Spleen (tissue), 11 donors: ENCODE measurements at regions not wholly inside any gene's neighbourhood (a gene's known extent, or its start where the extent isn't known, plus 50 kb on each side); places are given as distances from the start of the nearest gene placed in this dataset.

Source experiments
- DNase-seq: peaks from one replicate; pipeline ENCODE4 v3.0.0-alpha.2; 2020
- H3K27ac ChIP-seq, 8 donors: fragments of 200-600 bp; sonication (generic) in 7 of 8; 1 replicate in 4 of 8; 2 replicates in 4 of 8; pipeline versions ENCODE4 v1.5.0 to v1.8.0; 2016 to 2021; ENCODE audit warnings: inconsistent platforms in 4 of 8, mild to moderate bottlenecking in 4 of 8, moderate library complexity in 1 of 8
- H3K27me3 ChIP-seq, 7 donors: fragments of 200-600 bp; sonication (generic) in 6 of 7; replicated peaks in 1 of 7; 1 replicate in 4 of 7; 2 replicates in 3 of 7; pipeline versions ENCODE4 v1.5.0 to v1.8.0; 2016 to 2021; ENCODE audit warnings: inconsistent platforms in 3 of 7, mild to moderate bottlenecking in 1 of 7
- H3K36me3 ChIP-seq, 6 donors: fragments of 200-600 bp; sonication (generic) in 5 of 6; 1 replicate in 4 of 6; 2 replicates in 2 of 6; pipeline versions ENCODE4 v1.5.0 to v1.8.0; 2016 to 2021; ENCODE audit warnings: inconsistent platforms in 2 of 6
- H3K4me1 ChIP-seq, 6 donors: fragments of 200-600 bp; sonication (generic) in 5 of 6; 1 replicate in 3 of 6; 2 replicates in 3 of 6; pipeline versions ENCODE4 v1.5.0 to v1.8.0; 2016 to 2021; ENCODE audit warnings: inconsistent platforms in 3 of 6
- H3K4me3 ChIP-seq, 8 donors: fragments of 200-600 bp; sonication (generic) in 7 of 8; 1 replicate in 4 of 8; 2 replicates in 4 of 8; pipeline versions ENCODE4 v1.5.0 to v1.8.0; 2016 to 2021; ENCODE audit warnings: inconsistent platforms in 4 of 8, mild to moderate bottlenecking in 4 of 8, moderate library complexity in 2 of 8
- H3K9me3 ChIP-seq, 8 donors: fragments of 200-600 bp; sonication (generic) in 7 of 8; 1 replicate in 4 of 8; 2 replicates in 4 of 8; pipeline versions ENCODE4 v1.5.0 to v1.8.0; 2016 to 2021; ENCODE audit warnings: inconsistent platforms in 4 of 8
- CTCF ChIP-seq, 11 experiments: fragments of 200-600 bp in 7 of 11; fragments of 450-650 bp in 4 of 11; sonication (generic) in 4 of 11; IDR thresholded peaks in 8 of 11; conservative IDR thresholded peaks in 3 of 11; 1 replicate in 7 of 11; 2 replicates in 4 of 11; pipeline versions ENCODE4 v1.4.0 to v1.8.0; 2016 to 2021; ENCODE audit warnings: antibody characterized with exemption in 11 of 11, inconsistent platforms in 4 of 11, mild to moderate bottlenecking in 1 of 11
- POLR2A ChIP-seq, 3 donors: fragments of 450-650 bp; IDR thresholded peaks; one replicate each; pipeline ENCODE4 v1.5.1; 2017; ENCODE audit warnings: antibody characterized with exemption in 3 of 3, mild to moderate bottlenecking in 1 of 3
- POLR2AphosphoS5 ChIP-seq, 3 donors: sonication (generic); formaldehyde crosslinking; IDR thresholded peaks; one replicate each; pipeline ENCODE4 v1.5.1; 2017; ENCODE audit warnings: antibody characterized with exemption in 3 of 3
- WGBS, 5 donors: extraction: QIAGEN DNeasy Blood & Tissue Kit in 3 of 5; methylation state at CpG; one replicate each; pipeline versions ENCODE4 v1.1.5 to v1.1.7; 2013 to 2018; 5-methylcytosine and 5-hydroxymethylcytosine counted together
- intact Hi-C: fragments of 100-400 bp; cut with DNase I; formaldehyde crosslinking; loops from one replicate; pipeline ENCODE4 v1.15.0; 2023; ENCODE audit warnings: low total_unique reads
- donor health status: healthy with polysubstance abuse.
- donor health status: DM: no; HTN: no; CAD: no; lungs with moderate emphysema.
- donor health status: DM: no; HTN: no; CAD: no.
- donor health status: Bipolar disorder and iron deficiency.
- donor health status: healthy.
- donor health status: DM: no; HTN: no; CAD: no.
- donor health status: DM: yes; HTN: yes; CAD: no.

- Histone ChIP-seq H3K27me3 (no peaks in the 10 kb centered on the region), H3K9me3 (peaks cover 0 to 16% (median 8%) of the 10 kb centered on the region in 8 donors), H3K36me3 (no peaks in the 10 kb centered on the region), H3K27ac (no peak overlapping the region), H3K4me3 (no peak overlapping the region), H3K4me1 (peaks cover 0 to 9% (median 0%) of the 10 kb centered on the region in 6 donors)
- TF ChIP-seq POLR2A (IDR thresholded peaks at IDR 0.05) = no peak
- TF ChIP-seq CTCF (IDR thresholded peaks at IDR 0.05 in 8 of 11, conservative IDR thresholded peaks at IDR 0.05 in 3 of 11) = no peak
- no peak for TF ChIP-seq POLR2AphosphoS5 (IDR thresholded peaks at IDR 0.05)
- DNase-seq = no peak
- intact Hi-C loops = no loop called here
These were observed 257.6 kb upstream of the IGFBP3 start for GRCh38 chr7:46178661-46179060.

- TF ChIP-seq POLR2A (IDR thresholded peaks at IDR 0.05) = no peak
- peaks cover 0 to 16% (median 8%) of the 10 kb centered on the region in 8 donors for H3K9me3 ChIP-seq
These were observed 256.7 kb upstream of the IGFBP3 start for GRCh38 chr7:46177821-46178220.

GRCh38 chr7:46175221-46175620 is 254.1 kb upstream of the IGFBP3 start:
- H3K27me3 ChIP-seq = no peaks in the 10 kb centered on the region
- TF ChIP-seq CTCF (IDR thresholded peaks at IDR 0.05 in 8 of 11, conservative IDR thresholded peaks at IDR 0.05 in 3 of 11) (no peak), POLR2A (IDR thresholded peaks at IDR 0.05) (no peak), POLR2AphosphoS5 (IDR thresholded peaks at IDR 0.05) (no peak)
- intact Hi-C loops = no loop called here
- H3K36me3 ChIP-seq = no peaks in the 10 kb centered on the region
- H3K27ac ChIP-seq = no peak overlapping the region
- WGBS, 5 donors = 58 to 74% (median 65%) methylated on average over 5 of the region's 5 CpGs
- peaks cover 0 to 13% (median 0%) of the 10 kb centered on the region in 6 donors for H3K4me1 ChIP-seq
- H3K4me3 ChIP-seq = no peak overlapping the region
- no peak for DNase-seq
- no peaks in the 10 kb centered on the region for H3K9me3 ChIP-seq

More at GRCh38 chr7:46177821-46178220, 256.7 kb upstream of the IGFBP3 start:
- peaks cover 0 to 13% (median 0%) of the 10 kb centered on the region in 6 donors for H3K4me1 ChIP-seq
- no peaks in the 10 kb centered on the region for H3K36me3 ChIP-seq
- WGBS, 5 donors = 73 to 90% (median 80%) methylated on average over 2 of the region's 2 CpGs
- no peaks in the 10 kb centered on the region for H3K27me3 ChIP-seq
- DNase-seq = no peak
- intact Hi-C loops = no loop called here
- H3K27ac ChIP-seq = no peak overlapping the region
- H3K4me3 ChIP-seq = no peak overlapping the region

- TF ChIP-seq CTCF (IDR thresholded peaks at IDR 0.05 in 8 of 11, conservative IDR thresholded peaks at IDR 0.05 in 3 of 11) (no peak), POLR2A (IDR thresholded peaks at IDR 0.05) (no peak), POLR2AphosphoS5 (IDR thresholded peaks at IDR 0.05) (no peak)
- no peaks in the 10 kb centered on the region for H3K36me3 ChIP-seq
- intact Hi-C loops = no loop called here
- no peak for DNase-seq
- H3K27ac ChIP-seq = peak overlapping the region in 5 of 8 donors; percentile 3 to 45 (median 25)
- no peaks in the 10 kb centered on the region for H3K27me3 ChIP-seq
- no peaks in the 10 kb centered on the region for H3K9me3 ChIP-seq
- no peak overlapping the region for H3K4me3 ChIP-seq
- peaks cover 0 to 13% (median 0%) of the 10 kb centered on the region in 6 donors for H3K4me1 ChIP-seq
- 39 to 78% (median 65%) methylated on average over 2 of the region's 2 CpGs for WGBS, 5 donors
These were observed 253.1 kb upstream of the IGFBP3 start for GRCh38 chr7:46174196-46174580.
